HepG2 (cell line): ENCODE measurements at regions not wholly inside any gene's neighbourhood (a gene's known extent, or its start where the extent isn't known, plus 50 kb on each side); places are given as distances from the start of the nearest gene placed in this dataset.

Experiments
- ATAC-seq: fragments of 200-7000 bp; cut with Tn5 transposase; 3 replicates; pipeline ENCODE4 v1.9.1; 2020; ENCODE audit warnings: mild to moderate bottlenecking, moderate library complexity
- BruUV-seq: library from RNA; stranded (reverse); fragments of 400-500 nt; replicated peaks from 2 replicates; lab custom pipeline; 2021; lab: Mats Ljungman, UMichigan
- CTCF ChIA-PET: fragments of 300-600 bp; formaldehyde crosslinking; extraction: SDS; loops from one replicate; lab custom pipeline; 2021; ENCODE audit warnings: low total read pairs, inconsistent platforms, low intra/inter-chr PET ratio; lab: Yijun Ruan, JAX
- POLR2A ChIA-PET: fragments of 350-600 bp; sonication (Branson Sonifier 250); formaldehyde crosslinking; loops from one replicate; lab custom pipeline; 2020; ENCODE audit warnings: antibody characterized with exemption, inconsistent platforms; lab: Yijun Ruan, JAX
- DNase-seq: peaks from one replicate; pipeline ENCODE4 v3.0.0-alpha.2; 2015; ENCODE audit warnings: low spot score
- FAIRE-seq: peaks from 3 replicates; lab custom pipeline; 2011; peaks lifted over from hg19 to GRCh38; lab: Jason Lieb, UNC
- H2AFZ ChIP-seq: one replicate; pipeline ENCODE4 v1.6.1; 2011; ENCODE audit warnings: low read length, inconsistent platforms
- H3K27ac ChIP-seq: fragments of 300-600 bp; 3 replicates; pipeline ENCODE4 v1.8.0; 2011; ENCODE audit warnings: mixed run types, mild to moderate bottlenecking, mixed read lengths, low read length, inconsistent platforms; ENCODE audit not compliant: insufficient read depth; ENCODE audit errors: extremely low read length
- H3K27me3 ChIP-seq, 2 experiments: fragments of 200-600 bp in 1 of 2; 2 replicates in 1 of 2; 3 replicates in 1 of 2; pipeline versions ENCODE4 v1.6.0 to v1.8.0; 2011; ENCODE audit warnings: low read length in 2 of 2, mild to moderate bottlenecking in 2 of 2, moderate library complexity in 2 of 2, inconsistent platforms in 1 of 2; ENCODE audit not compliant: insufficient read depth in 2 of 2, control insufficient read depth in 1 of 2
- H3K36me3 ChIP-seq, 2 experiments: fragments of 200-600 bp in 1 of 2; replicated peaks in 1 of 2; 2 replicates in 1 of 2; 3 replicates in 1 of 2; pipeline versions ENCODE4 v1.5.1 to v1.8.0; 2011; ENCODE audit warnings: low read length in 2 of 2, inconsistent platforms in 1 of 2; ENCODE audit not compliant: insufficient read depth in 2 of 2, control insufficient read depth in 1 of 2
- H3K4me1 ChIP-seq: 2 replicates; pipeline ENCODE4 v1.5.1; 2012; ENCODE audit warnings: low read length, inconsistent platforms; ENCODE audit not compliant: insufficient read depth
- H3K4me2 ChIP-seq: 2 replicates; pipeline ENCODE4 v1.6.0; 2011; ENCODE audit warnings: low read depth, low read length, inconsistent platforms
- H3K4me3 ChIP-seq, 3 experiments: fragments of 200-600 bp in 1 of 3; sonication (generic), shearing (Covaris generic) in 1 of 3; replicated peaks in 1 of 3; 2 replicates each; pipeline ENCODE4 v1.5.1; 2011 to 2016; ENCODE audit warnings: low read length in 3 of 3, inconsistent platforms in 2 of 3, low read depth in 2 of 3, mild to moderate bottlenecking in 2 of 3, control low read depth in 1 of 3, mixed read lengths in 1 of 3; ENCODE audit not compliant: insufficient read depth in 1 of 3
- H3K79me2 ChIP-seq: one replicate; pipeline ENCODE4 v1.6.1; 2011; ENCODE audit warnings: low read length, inconsistent platforms; ENCODE audit not compliant: insufficient read depth
- H3K9ac ChIP-seq: 2 replicates; pipeline ENCODE4 v1.6.0; 2011; ENCODE audit warnings: mild to moderate bottlenecking, low read depth, low read length, inconsistent platforms; ENCODE audit not compliant: insufficient read depth
- H3K9me3 ChIP-seq: 2 replicates; pipeline ENCODE4 v1.5.1; 2012; ENCODE audit warnings: mild to moderate bottlenecking, low read length
- H4K20me1 ChIP-seq: 2 replicates; pipeline ENCODE4 v1.6.0; 2011; ENCODE audit warnings: inconsistent platforms, mild to moderate bottlenecking, low read length, moderate library complexity; ENCODE audit not compliant: insufficient read depth
- CBX2 ChIP-seq, 2 experiments: fragments of 200-600 bp in 1 of 2; sonication (generic); formaldehyde crosslinking in 1 of 2; IDR thresholded peaks; 2 replicates each; pipeline versions ENCODE4 v1.7.0 to v1.8.1; 2018 to 2022; ENCODE audit warnings: low read depth in 2 of 2, low read length in 1 of 2, mild to moderate bottlenecking in 1 of 2, missing genetic modification reagents in 1 of 2
- FOXP1 ChIP-seq, 2 experiments: fragments of 450-650 bp in 1 of 2; IDR thresholded peaks; 2 replicates each; pipeline ENCODE4 v1.6.1; 2017 to 2018; ENCODE audit warnings: antibody characterized with exemption in 1 of 2
- NCOA2 ChIP-seq: sonication (generic); formaldehyde crosslinking; IDR thresholded peaks from 2 replicates; pipeline ENCODE4 v1.8.0; 2022; ENCODE audit warnings: inconsistent platforms
- NPAS2 ChIP-seq: sonication (generic); formaldehyde crosslinking; IDR thresholded peaks from 2 replicates; pipeline ENCODE4 v1.8.0; 2022; ENCODE audit warnings: mild to moderate bottlenecking, missing genetic modification reagents, borderline replicate concordance
- REXO4 ChIP-seq: sonication (generic); formaldehyde crosslinking; IDR thresholded peaks from 2 replicates; pipeline ENCODE4 v1.8.0; 2022; ENCODE audit warnings: missing genetic modification reagents, mild to moderate bottlenecking, borderline replicate concordance
- SOX6 ChIP-seq, 2 experiments: fragments of 450-650 bp in 1 of 2; sonication (generic) in 1 of 2; formaldehyde crosslinking in 1 of 2; IDR thresholded peaks; 2 replicates each; pipeline versions ENCODE4 v1.4.0 to v1.6.1; 2017 to 2020; ENCODE audit warnings: antibody characterized with exemption in 1 of 2, mild to moderate bottlenecking in 1 of 2, missing genetic modification reagents in 1 of 2
- SSRP1 ChIP-seq: IDR thresholded peaks from 2 replicates; pipeline ENCODE4 v1.6.1; 2016; ENCODE audit warnings: control low read depth
- TMF1 ChIP-seq: sonication (generic); formaldehyde crosslinking; IDR thresholded peaks from 2 replicates; pipeline ENCODE4 v1.8.1; 2022; ENCODE audit warnings: low read depth, missing genetic modification reagents
- ZNF788 ChIP-seq: sonication (generic); formaldehyde crosslinking; IDR thresholded peaks from 2 replicates; pipeline ENCODE4 v1.5.0; 2020; ENCODE audit warnings: mild to moderate bottlenecking, missing genetic modification reagents, borderline replicate concordance
- WGBS: methylation state at CpG from one replicate; pipeline ENCODE4 v1.1.6; 2017; ENCODE audit warnings: low lambda C conversion rate; 5-methylcytosine and 5-hydroxymethylcytosine counted together
- in situ Hi-C: cut with HindIII; loops from 2 replicates; pipeline ENCODE4 v1.10.0; 2017; ENCODE audit warnings: low pct_unique_long_range_greater_than_20kb; ENCODE audit not compliant: extremely low pct_ligation_motif_present
- intact Hi-C: fragments of 100-400 bp; cut with micrococcal nuclease; formaldehyde crosslinking; loops from one replicate; pipeline ENCODE4 v1.10.0; 2022; ENCODE audit not compliant: unreplicated experiment
- TF ChIP-seq, protein P1 (sequence below): sonication (generic); formaldehyde crosslinking; IDR thresholded peaks from 2 replicates; pipeline ENCODE4 v1.4.0; 2020; ENCODE audit warnings: missing genetic modification reagents, borderline replicate concordance
- TF ChIP-seq, protein P2 (sequence below): sonication (generic); formaldehyde crosslinking; IDR thresholded peaks from 2 replicates; pipeline ENCODE4 v1.5.0; 2020; ENCODE audit warnings: mild to moderate bottlenecking, missing genetic modification reagents
- TF ChIP-seq, protein P3 (sequence below): IDR thresholded peaks from 2 replicates; pipeline ENCODE4 v1.6.1; 2016; ENCODE audit warnings: missing genetic modification reagents, missing compliant biosample characterization
- TF ChIP-seq, protein P4 (sequence below): sonication (generic); formaldehyde crosslinking; conservative IDR thresholded peaks from 2 replicates; pipeline ENCODE4 v1.8.0; 2022; ENCODE audit warnings: mild to moderate bottlenecking, moderate library complexity, missing genetic modification reagents
- TF ChIP-seq, protein P5 (sequence below): sonication (generic); formaldehyde crosslinking; IDR thresholded peaks from 2 replicates; pipeline ENCODE4 v1.4.0; 2020; ENCODE audit warnings: missing genetic modification reagents

DNA sequence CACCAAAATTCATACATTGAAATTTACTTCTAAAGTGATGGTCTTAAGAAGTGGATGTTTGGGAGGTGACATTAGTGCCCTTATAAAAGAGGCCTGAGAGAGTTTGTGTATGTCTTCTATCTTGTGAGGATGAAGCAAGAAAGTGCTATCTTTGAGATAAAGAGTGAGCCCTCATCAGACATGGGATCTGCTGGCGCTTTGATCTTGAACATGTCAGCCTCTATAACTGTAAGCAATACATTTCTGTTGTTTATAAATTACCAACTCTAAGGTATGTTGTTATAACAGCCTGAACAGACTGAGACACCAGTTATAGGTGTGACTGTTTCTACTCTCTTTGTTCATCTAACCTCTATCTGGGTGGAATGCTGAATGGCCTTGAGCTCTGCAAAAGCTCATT is 54.5 kb upstream of the SETBP1 start (continued):
- TF ChIP-seq CBX2 (IDR thresholded peaks at IDR 0.05; ENCODE audit: low read depth, low read length), result no peak
- TF ChIP-seq CBX2 (CRISPR knock-in tag; IDR thresholded peaks at IDR 0.05; ENCODE audit: low read depth), result no peak
- no peak for TF ChIP-seq SOX6 (IDR thresholded peaks at IDR 0.05)
- TF ChIP-seq SOX6 (CRISPR knock-in tag; IDR thresholded peaks at IDR 0.05), result no peak
- TF ChIP-seq NPAS2 (CRISPR knock-in tag), result no peak
- TF ChIP-seq, protein P1, sequence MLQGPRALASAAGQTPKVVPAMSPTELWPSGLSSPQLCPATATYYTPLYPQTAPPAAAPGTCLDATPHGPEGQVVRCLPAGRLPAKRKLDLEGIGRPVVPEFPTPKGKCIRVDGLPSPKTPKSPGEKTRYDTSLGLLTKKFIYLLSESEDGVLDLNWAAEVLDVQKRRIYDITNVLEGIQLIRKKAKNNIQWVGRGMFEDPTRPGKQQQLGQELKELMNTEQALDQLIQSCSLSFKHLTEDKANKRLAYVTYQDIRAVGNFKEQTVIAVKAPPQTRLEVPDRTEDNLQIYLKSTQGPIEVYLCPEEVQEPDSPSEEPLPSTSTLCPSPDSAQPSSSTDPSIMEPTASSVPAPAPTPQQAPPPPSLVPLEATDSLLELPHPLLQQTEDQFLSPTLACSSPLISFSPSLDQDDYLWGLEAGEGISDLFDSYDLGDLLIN, result no peak
- TF ChIP-seq NCOA2 (CRISPR knock-in tag), result no peak
- TF ChIP-seq TMF1 (CRISPR knock-in tag), result no peak
- TF ChIP-seq, protein P2, sequence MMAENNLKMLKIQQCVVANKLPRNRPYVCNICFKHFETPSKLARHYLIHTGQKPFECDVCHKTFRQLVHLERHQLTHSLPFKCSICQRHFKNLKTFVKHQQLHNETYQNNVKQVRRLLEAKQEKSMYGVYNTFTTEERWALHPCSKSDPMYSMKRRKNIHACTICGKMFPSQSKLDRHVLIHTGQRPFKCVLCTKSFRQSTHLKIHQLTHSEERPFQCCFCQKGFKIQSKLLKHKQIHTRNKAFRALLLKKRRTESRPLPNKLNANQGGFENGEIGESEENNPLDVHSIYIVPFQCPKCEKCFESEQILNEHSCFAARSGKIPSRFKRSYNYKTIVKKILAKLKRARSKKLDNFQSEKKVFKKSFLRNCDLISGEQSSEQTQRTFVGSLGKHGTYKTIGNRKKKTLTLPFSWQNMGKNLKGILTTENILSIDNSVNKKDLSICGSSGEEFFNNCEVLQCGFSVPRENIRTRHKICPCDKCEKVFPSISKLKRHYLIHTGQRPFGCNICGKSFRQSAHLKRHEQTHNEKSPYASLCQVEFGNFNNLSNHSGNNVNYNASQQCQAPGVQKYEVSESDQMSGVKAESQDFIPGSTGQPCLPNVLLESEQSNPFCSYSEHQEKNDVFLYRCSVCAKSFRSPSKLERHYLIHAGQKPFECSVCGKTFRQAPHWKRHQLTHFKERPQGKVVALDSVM (CRISPR knock-in tag), result no peak
- no peak for TF ChIP-seq FOXP1 (IDR thresholded peaks at IDR 0.05)
- TF ChIP-seq FOXP1 (CRISPR knock-in tag; IDR thresholded peaks at IDR 0.05), result no peak

DNA sequence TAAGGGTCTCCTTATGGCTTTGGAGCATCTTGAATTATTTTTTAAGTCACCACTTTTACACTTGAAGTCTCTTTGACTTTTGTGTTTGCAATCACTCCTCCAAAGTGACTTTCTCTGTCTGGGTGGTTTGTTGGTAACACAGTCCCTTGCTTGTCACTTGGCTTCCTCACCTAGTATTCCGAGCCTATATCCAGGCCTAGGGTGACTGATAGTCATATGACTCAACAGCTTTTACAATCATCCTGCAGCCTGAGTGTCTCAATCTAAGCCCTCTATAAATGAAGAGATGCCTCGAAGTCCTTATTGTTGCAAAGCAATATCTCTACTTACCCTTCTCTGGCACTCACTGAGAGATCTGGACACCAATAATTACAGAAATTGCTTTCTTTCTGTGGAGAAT is 53.9 kb upstream of the SETBP1 start:
- Histone ChIP-seq H2AFZ (no peak overlapping the region), H3K4me2 (no peak overlapping the region), H3K27me3 (no peaks in the 10 kb centered on the region), H3K27ac (no peak overlapping the region), H3K9ac (no peak overlapping the region), H3K4me3 (no peak overlapping the region), H3K36me3 (no peaks in the 10 kb centered on the region), H3K79me2 (no peaks in the 10 kb centered on the region), H4K20me1 (no peaks in the 10 kb centered on the region), H3K4me1 (no peaks in the 10 kb centered on the region), H3K9me3 (no peaks in the 10 kb centered on the region)
- DNase-seq, result no peak
- no TSS peak for BruUV-seq
- CTCF ChIA-PET, result no interaction called here
- POLR2A ChIA-PET, result no interaction called here
- WGBS, result 9% methylated on average over 2 of the region's 2 CpGs
- no peak for FAIRE-seq
- ATAC-seq, result no peak
- intact Hi-C loops (loop anchor here (5.0 kb wide), 1 partner anchor 580 kb away; no protein-coding TSS in a partner anchor), in situ Hi-C loops (no loop called here)
- TF ChIP-seq ZNF788 (CRISPR knock-in tag), result no peak
- TF ChIP-seq, protein P3, sequence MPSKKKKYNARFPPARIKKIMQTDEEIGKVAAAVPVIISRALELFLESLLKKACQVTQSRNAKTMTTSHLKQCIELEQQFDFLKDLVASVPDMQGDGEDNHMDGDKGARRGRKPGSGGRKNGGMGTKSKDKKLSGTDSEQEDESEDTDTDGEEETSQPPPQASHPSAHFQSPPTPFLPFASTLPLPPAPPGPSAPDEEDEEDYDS (CRISPR knock-in tag), result no peak
- TF ChIP-seq, protein P4, sequence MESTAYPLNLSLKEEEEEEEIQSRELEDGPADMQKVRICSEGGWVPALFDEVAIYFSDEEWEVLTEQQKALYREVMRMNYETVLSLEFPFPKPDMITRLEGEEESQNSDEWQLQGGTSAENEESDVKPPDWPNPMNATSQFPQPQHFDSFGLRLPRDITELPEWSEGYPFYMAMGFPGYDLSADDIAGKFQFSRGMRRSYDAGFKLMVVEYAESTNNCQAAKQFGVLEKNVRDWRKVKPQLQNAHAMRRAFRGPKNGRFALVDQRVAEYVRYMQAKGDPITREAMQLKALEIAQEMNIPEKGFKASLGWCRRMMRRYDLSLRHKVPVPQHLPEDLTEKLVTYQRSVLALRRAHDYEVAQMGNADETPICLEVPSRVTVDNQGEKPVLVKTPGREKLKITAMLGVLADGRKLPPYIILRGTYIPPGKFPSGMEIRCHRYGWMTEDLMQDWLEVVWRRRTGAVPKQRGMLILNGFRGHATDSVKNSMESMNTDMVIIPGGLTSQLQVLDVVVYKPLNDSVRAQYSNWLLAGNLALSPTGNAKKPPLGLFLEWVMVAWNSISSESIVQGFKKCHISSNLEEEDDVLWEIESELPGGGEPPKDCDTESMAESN (CRISPR knock-in tag), result no peak
- TF ChIP-seq, protein P5, sequence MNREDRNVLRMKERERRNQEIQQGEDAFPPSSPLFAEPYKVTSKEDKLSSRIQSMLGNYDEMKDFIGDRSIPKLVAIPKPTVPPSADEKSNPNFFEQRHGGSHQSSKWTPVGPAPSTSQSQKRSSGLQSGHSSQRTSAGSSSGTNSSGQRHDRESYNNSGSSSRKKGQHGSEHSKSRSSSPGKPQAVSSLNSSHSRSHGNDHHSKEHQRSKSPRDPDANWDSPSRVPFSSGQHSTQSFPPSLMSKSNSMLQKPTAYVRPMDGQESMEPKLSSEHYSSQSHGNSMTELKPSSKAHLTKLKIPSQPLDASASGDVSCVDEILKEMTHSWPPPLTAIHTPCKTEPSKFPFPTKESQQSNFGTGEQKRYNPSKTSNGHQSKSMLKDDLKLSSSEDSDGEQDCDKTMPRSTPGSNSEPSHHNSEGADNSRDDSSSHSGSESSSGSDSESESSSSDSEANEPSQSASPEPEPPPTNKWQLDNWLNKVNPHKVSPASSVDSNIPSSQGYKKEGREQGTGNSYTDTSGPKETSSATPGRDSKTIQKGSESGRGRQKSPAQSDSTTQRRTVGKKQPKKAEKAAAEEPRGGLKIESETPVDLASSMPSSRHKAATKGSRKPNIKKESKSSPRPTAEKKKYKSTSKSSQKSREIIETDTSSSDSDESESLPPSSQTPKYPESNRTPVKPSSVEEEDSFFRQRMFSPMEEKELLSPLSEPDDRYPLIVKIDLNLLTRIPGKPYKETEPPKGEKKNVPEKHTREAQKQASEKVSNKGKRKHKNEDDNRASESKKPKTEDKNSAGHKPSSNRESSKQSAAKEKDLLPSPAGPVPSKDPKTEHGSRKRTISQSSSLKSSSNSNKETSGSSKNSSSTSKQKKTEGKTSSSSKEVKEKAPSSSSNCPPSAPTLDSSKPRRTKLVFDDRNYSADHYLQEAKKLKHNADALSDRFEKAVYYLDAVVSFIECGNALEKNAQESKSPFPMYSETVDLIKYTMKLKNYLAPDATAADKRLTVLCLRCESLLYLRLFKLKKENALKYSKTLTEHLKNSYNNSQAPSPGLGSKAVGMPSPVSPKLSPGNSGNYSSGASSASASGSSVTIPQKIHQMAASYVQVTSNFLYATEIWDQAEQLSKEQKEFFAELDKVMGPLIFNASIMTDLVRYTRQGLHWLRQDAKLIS, result no peak
- no peak for TF ChIP-seq REXO4 (CRISPR knock-in tag)
- TF ChIP-seq SSRP1 (CRISPR knock-in tag), result no peak
